HUES6 (cell line): ENCODE measurements at regions not wholly inside any gene's neighbourhood (a gene's known extent, or its start where the extent isn't known, plus 50 kb on each side); places are given as distances from the start of the nearest gene placed in this dataset.

ENCODE experiments used
- H3K27ac ChIP-seq: 2 replicates; pipeline ENCODE4 v1.7.0; 2013; ENCODE audit warnings: low read depth, mild to moderate bottlenecking, low read length, inconsistent platforms
- H3K27me3 ChIP-seq: 2 replicates; pipeline ENCODE4 v1.6.1; 2013; ENCODE audit warnings: low read length; ENCODE audit not compliant: control insufficient read depth, insufficient read depth
- H3K36me3 ChIP-seq: 2 replicates; pipeline ENCODE4 v1.6.1; 2013; ENCODE audit warnings: low read length; ENCODE audit not compliant: control insufficient read depth, insufficient read depth
- H3K4me1 ChIP-seq: 2 replicates; pipeline ENCODE4 v1.6.1; 2013; ENCODE audit warnings: low read length; ENCODE audit not compliant: control insufficient read depth, insufficient read depth
- H3K4me3 ChIP-seq: 2 replicates; pipeline ENCODE4 v1.5.1; 2013; ENCODE audit warnings: low read depth, low read length
- H3K9ac ChIP-seq: one replicate; pipeline ENCODE4 v1.6.1; 2013; ENCODE audit warnings: mild to moderate bottlenecking, low read length
- H3K9me3 ChIP-seq: 2 replicates; pipeline ENCODE4 v1.6.1; 2013; ENCODE audit warnings: low read depth, low read length; ENCODE audit not compliant: control insufficient read depth, insufficient read depth

DNA sequence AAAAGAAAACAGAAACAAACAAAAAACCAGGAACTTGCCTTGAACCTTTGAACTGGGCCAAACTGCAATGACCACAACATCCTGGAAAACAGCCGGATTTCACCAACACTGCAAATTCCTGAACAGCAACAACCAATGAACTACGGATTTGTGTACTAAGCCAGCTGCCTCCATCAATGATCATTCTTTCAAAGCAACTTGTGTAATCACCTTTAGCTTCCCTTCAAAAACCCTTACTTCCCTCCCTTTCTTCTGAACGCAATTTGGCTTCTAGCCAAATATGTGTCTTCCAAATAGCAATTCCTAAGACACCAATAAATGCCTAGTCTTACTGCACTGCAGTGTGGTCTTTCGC lies 98.5 kb upstream of the FAM47C start:
- Histone ChIP-seq H3K4me1 (no peaks in the 10 kb centered on the region), H3K36me3 (no peaks in the 10 kb centered on the region), H3K9me3 (peaks cover 16% of the 10 kb centered on the region), H3K9ac (no peak overlapping the region), H3K27me3 (no peaks in the 10 kb centered on the region), H3K4me3 (no peak overlapping the region), H3K27ac (no peak overlapping the region)

DNA sequence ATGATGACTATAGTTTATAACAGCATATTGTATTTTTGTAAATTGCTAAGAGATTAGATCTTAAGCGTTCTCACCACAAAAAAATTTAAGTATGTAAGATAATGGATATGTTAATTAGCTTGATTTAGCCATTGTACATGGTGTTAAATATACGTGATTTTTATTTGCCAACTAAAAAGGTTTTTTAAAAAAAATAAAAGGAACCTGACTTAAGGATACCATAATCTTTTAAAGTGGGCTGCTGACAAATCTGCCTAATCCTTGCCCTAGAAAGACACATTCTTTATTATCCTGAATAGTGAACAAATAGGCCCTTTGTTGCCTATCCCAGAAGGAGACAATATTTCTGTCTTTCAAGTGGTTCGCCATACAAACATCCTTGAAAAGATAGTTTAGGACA lies 94.6 kb upstream of the FAM47C start:
- no peaks in the 10 kb centered on the region for H3K27me3 ChIP-seq
- no peak overlapping the region for H3K4me3 ChIP-seq
- no peaks in the 10 kb centered on the region for H3K4me1 ChIP-seq
- H3K9ac ChIP-seq, result no peak overlapping the region
- H3K36me3 ChIP-seq, result no peaks in the 10 kb centered on the region
- H3K27ac ChIP-seq, result no peak overlapping the region
- no peaks in the 10 kb centered on the region for H3K9me3 ChIP-seq

DNA sequence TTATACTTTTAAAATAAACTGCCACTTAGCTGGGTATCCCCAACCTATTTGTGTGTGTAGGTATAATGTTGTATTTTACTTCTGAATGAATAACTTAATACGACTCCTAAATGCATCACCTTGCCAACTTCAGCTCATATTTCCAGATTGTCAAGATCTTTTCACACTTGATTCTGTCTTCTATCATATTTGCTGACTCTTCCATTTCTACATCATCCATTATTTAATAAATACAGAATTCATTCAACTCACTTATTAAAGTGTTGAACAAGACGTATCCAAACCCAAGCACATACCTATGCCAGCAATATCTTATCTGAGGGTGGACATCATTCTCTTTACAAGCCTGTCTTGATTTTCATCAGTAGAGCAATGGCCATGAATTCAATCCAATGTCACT lies 91.2 kb upstream of the FAM47C start:
- H3K4me3 ChIP-seq, result no peak overlapping the region
- no peaks in the 10 kb centered on the region for H3K4me1 ChIP-seq
- no peak overlapping the region for H3K27ac ChIP-seq
- H3K9me3 ChIP-seq, result no peaks in the 10 kb centered on the region
- H3K36me3 ChIP-seq, result no peaks in the 10 kb centered on the region
- H3K9ac ChIP-seq, result no peak overlapping the region
- H3K27me3 ChIP-seq, result no peaks in the 10 kb centered on the region

DNA sequence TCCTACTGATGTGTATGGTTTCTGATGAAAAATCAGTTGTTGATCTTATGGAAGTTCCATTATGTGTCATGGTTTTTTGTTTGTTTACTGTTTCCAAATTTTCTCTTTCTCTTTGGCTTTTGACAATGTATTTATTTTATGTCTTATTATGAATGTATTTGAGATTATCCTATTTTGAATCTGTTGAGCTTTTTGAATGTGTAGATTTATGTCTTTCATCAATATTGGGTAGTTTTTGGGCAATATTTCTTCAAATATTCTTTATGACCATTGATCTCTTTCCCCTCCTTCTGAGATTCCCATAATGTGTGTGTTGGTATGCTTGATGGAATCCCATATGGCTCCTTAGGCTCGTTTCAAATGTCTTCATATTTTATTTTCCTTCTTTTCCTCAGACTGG lies 80.5 kb upstream of the FAM47C start:
- peaks cover 9% of the 10 kb centered on the region; the same call in 1 of the 2 replicates for H3K9me3 ChIP-seq
- no peaks in the 10 kb centered on the region for H3K4me1 ChIP-seq
- no peaks in the 10 kb centered on the region for H3K36me3 ChIP-seq
- H3K27me3 ChIP-seq, result no peaks in the 10 kb centered on the region; the same call in 1 of the 2 replicates
- no peak overlapping the region for H3K9ac ChIP-seq
- H3K27ac ChIP-seq, result no peak overlapping the region
- H3K4me3 ChIP-seq, result no peak overlapping the region

DNA sequence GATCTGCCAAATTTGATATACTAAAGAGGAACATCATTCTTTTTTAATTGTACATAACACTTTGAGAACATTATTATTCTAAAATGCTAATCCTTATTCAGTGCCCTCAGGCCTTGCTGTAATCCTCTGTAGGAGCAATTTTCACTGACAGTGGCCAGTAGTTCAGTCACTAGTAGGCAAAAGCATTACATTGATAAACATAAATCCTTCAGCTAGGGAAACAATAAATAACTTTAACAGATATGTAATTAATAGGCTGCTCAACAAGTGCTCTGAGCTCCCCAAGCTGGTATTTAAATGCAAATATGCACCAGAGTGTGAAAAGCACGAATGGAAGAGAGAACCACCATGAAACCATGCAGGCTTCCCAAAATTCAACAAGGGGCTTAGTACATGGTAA lies 77.7 kb upstream of the FAM47C start:
- no peaks in the 10 kb centered on the region for H3K27me3 ChIP-seq
- H3K27ac ChIP-seq, result no peak overlapping the region
- peaks cover 9% of the 10 kb centered on the region; the same call in 1 of the 2 replicates for H3K9me3 ChIP-seq
- H3K4me1 ChIP-seq, result no peaks in the 10 kb centered on the region
- no peaks in the 10 kb centered on the region for H3K36me3 ChIP-seq
- no peak overlapping the region for H3K9ac ChIP-seq
- H3K4me3 ChIP-seq, result no peak overlapping the region

DNA sequence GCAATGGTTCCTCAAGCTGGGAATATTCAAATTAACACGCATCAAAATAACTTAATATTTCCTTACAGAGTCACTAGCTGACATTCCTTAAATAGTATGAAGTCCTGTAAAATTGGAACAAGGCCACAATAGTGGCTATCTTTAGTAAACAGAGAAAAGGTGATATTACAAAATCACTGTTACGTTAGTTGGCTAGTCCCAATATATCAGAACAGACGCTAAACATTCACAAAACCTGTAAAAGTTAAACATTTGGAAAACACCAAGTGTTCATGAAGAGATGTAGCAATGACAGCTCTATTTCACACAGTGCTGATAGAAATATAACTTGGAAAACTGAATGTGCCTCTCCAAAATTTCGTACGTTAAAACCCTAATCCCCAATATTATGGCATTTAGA lies 61.0 kb upstream of the FAM47C start:
- no peak overlapping the region for H3K9ac ChIP-seq
- peaks cover 3% of the 10 kb centered on the region; the same call in 1 of the 2 replicates for H3K9me3 ChIP-seq
- H3K36me3 ChIP-seq, result no peaks in the 10 kb centered on the region
- H3K27ac ChIP-seq, result no peak overlapping the region
- peaks cover 24% of the 10 kb centered on the region for H3K4me1 ChIP-seq
- H3K27me3 ChIP-seq, result no peaks in the 10 kb centered on the region; the same call in 1 of the 2 replicates
- H3K4me3 ChIP-seq, result no peak overlapping the region

DNA sequence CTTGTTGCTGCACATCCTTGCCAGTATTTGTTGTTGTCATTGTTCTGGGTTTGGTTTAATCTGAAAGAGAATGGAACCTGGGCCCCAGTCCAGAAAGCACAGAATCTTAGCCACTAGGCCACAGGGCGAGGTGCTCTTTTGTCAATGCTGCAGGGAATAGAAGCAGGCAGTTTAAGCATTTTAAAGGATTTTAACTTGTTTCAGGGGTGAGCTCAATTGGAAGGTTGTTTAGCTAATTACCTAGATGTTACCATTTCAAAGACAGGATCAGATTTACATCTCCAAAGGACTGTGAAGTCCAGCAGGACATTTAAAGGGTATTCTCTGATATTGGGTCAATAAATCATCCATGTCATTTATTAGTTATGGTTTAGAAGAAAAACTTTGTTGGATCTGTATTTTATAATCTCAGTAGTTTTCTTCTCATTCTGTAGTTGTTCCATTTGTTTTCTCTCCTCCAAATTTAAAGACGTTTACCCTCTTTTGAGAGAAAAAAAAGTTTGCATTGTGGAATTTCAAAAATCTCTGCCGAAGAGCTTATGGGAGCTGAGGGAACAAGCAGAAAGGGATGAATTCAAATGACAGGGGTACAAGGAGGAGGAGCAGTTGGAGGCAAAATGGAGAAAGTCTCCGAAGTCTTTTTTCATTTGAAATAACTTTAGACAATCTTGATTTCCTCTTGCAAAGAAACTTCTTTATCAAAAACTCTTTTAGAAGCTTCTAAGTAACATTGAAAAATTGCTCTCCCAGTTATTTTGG lies 57.5 kb upstream of the FAM47C start:
- Histone ChIP-seq H3K36me3 (no peaks in the 10 kb centered on the region), H3K9ac (peak overlapping the region; percentile 46), H3K27ac (peak overlapping the region; percentile 66), H3K4me1 (peaks cover 31% of the 10 kb centered on the region), H3K4me3 (peak overlapping the region; percentile 39), H3K27me3 (no peaks in the 10 kb centered on the region; the same call in 1 of the 2 replicates), H3K9me3 (peaks cover 3% of the 10 kb centered on the region; the same call in 1 of the 2 replicates)

DNA sequence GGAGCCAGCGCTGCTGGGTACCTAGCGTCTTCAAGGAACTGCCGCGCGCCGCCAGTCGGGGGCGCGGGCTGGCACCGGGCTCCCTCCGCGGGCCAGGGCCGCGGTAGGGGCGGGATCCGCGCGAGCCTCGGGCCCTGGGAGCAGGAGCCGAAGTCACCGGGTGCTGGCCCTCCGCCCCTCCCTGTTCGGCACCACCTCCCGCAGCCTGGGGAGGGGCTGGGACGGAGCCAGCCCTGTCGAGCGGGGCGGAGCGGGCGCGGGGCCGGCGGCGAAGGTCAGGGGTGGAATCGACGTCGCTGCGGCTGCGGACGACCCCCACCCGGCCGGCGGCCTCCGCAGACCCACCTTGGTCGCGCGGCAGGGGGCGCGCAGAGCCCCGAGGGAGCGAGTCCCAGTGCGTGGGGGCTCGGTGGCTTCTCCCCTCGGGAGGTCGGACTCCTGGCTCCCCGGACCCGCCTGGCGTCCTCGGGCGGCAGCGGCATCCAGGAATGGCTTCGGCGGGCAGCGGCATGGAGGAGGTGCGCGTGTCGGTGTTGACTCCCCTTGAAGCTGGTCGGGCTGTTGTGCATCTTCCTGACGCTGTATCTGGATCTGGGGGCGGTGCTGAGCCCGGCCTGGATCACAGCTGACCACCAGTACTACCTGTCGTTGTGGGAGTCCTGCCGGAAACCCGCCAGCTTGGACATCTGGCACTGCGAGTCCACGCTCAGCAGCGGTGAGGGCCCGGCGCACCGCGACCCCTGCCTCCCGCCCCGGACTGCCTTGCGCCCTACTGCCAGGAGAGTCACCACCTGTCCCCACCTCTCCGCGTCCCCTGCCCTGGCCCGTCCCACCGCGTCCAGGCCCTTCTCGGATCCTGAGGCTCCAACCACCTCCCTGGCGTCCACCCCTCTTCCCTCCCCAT lies 50.5 kb upstream of the FAM47C start:
- H3K27me3 ChIP-seq, result peaks cover 7% of the 10 kb centered on the region
- H3K36me3 ChIP-seq, result 0 out of 2 replicates have a peak, but pooled peaks cover 3% of the 10 kb centered on the region
- no peaks in the 10 kb centered on the region for H3K9me3 ChIP-seq
- H3K27ac ChIP-seq, result no peak overlapping the region; the same call in 1 of the 2 replicates
- H3K4me3 ChIP-seq, result peak overlapping the region; percentile 68
- peak overlapping the region; percentile 81 for H3K9ac ChIP-seq
- 0 out of 2 replicates have a peak, but pooled peaks cover 5% of the 10 kb centered on the region for H3K4me1 ChIP-seq
